ENCODE measurements at regions not wholly inside any gene's neighbourhood (a gene's known extent, or its start where the extent isn't known, plus 50 kb on each side); places are given as distances from the start of the nearest gene placed in this dataset.

GRCh38 chr15:94535298-94536048, 304.1 kb downstream of the MCTP2 start:
- DNase-seq = no peak

DNA sequence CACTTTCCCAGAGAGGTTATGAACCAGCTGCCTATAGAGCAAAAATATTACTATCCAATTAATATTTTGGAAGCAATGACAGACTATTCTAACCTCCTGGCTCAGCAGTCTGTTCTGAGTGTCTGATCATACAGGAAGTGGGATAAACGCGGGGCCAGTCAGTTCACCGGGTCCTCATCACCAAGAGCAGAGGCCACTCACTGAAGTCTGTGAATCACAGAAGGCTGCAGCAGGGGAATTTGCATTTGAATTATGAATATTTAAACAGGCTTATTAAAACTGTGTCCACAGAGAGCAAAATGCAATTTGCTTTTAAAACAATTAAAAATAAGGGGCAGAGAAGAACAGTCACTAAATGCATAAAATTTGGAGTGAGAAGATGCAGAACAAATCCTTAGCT, 305.2 kb downstream of the MCTP2 start:
- DNase-seq = no peak

DNA sequence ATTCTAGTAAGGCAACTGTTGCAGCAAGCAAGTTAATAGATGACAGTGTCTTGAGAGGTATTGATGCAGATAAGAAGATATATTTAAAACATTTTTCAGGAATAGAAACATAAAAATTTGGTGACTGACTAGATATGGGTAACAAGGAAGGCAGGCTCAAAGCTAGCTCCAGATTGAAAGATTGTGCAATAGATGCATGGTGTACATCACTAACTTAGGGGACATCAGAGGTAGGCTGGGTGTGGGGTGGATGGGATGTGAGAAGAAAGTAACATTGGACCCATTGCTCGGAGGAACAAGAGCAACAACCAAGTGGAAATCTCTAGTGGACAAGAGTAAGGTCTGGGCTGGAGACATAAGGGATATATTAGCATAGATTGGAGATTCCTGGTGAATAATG, 306.9 kb downstream of the MCTP2 start:
- DNase-seq = no peak

GRCh38 chr15:94542391-94542790, 311.0 kb downstream of the MCTP2 start:
- DNase-seq = no peak

- DNase-seq = no peak
These were observed 315.4 kb downstream of the MCTP2 start for GRCh38 chr15:94546808-94547207.

- DNase-seq = no peak
These were observed 316.4 kb downstream of the MCTP2 start for GRCh38 chr15:94547711-94548110.

GRCh38 chr15:94555841-94556519, 324.6 kb downstream of the MCTP2 start:
- no peak for DNase-seq

GRCh38 chr15:94561036-94561689, 329.8 kb downstream of the MCTP2 start:
- DNase-seq = no peak

- no peak for DNase-seq
These were observed 332.1 kb downstream of the MCTP2 start for GRCh38 chr15:94563456-94563855.

DNA sequence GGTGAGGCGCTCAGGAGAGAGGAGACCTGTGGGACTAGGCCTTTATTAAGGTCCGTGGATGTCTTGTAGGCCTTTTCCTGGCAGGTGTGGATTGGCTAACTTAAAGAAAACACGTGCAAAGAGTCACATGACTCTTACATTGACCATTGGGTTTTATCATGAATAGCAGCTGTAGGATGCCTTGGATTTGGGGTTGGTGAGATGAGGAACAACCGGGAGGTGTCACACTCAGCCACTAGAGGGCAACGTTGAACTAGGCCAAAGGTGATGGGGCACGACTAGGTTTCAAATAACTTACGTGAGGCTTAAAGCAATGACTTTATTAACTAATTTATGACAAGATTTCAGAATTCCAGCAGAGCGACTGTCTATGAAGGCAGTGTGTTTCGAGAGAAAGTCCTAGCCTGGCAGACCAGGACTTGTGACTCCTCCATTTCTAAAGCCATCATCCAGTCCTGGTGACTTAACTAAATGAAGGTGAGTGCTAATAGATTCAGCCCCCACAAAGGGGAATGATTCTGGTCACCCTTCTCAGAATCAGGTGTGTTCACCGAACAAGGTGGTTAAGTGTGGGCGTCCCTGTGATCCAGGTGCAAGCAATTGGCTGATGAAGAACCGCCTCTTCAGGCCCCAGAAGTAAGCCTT, 345.6 kb downstream of the MCTP2 start:
- DNase-seq = no peak

GRCh38 chr15:94579286-94579685, 347.9 kb downstream of the MCTP2 start:
- no peak for DNase-seq

DNA sequence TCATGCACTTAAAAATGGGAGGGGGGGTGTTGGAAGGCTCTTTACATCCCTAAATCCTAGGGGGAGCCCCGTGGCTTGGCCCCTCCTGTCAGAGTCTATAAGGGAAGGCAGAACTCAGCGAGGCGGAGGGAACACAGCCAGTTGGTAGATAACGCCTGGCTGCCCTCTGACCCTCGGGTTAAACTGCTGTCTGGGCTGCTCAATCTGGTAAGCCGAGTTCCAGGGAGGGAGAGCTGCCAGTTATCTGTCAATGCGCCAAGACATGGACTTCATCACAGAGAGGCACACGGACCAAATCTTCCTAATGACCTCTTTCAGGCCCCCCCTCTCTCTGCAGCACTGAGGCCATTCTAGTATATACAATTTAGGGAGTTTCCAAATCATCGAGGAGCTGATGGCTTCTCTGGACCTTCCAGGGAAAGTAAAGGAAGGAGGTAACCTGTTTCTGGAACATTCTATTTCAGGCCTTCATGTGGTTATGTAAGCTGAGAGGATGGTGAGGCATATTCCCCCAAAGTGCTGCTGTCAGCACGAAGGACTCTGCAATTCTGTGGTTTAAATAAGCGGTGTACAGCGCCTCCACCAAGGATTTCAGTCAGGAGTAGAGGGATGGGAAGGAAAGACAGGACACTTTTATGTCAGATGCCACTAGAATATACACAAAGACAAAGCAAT, 349.0 kb downstream of the MCTP2 start:
- DNase-seq = no peak

GRCh38 chr15:94582368-94582767, 351.0 kb downstream of the MCTP2 start:
- no peak for DNase-seq

GRCh38 chr15:94584833-94585244, 353.5 kb downstream of the MCTP2 start:
- DNase-seq = no peak

DNA sequence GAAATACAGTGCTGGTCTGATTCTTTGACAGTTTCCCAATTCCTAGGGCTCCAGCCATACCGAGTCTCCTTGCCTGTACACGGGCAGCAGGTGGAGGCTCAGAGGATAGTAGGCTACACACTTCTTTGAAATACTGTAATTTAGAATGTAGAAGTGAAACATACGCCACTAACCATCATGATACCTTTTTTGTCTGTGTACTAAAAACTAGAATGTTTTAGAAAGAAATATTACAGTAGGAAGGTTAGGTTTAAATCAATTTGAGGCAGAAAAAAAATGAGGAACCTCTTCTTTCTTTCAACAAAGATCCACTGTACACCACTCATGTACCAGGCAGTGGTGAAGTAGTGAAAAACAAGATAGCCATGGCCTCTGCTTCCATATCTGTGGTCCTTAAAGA, 354.7 kb downstream of the MCTP2 start:
- DNase-seq = no peak

DNA sequence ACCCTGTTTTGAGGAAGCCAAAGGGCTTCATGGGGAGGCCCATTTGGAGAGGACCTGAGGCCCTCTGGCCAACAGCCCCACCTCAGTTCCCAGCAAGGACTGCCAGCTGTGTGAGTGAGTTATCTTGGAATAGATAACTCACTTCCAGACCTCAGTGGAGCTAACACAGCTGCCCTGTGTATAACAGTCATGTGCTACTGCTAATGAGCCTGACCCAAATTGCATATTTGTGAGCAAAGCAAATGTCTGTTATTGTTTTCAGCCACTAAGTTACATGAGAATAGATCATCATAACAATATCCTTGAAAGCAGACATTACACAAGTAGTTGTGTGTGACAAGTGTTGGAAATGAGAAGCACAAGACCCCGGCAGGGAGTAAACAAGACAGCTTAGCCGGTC, 355.8 kb downstream of the MCTP2 start:
- no peak for DNase-seq

DNA sequence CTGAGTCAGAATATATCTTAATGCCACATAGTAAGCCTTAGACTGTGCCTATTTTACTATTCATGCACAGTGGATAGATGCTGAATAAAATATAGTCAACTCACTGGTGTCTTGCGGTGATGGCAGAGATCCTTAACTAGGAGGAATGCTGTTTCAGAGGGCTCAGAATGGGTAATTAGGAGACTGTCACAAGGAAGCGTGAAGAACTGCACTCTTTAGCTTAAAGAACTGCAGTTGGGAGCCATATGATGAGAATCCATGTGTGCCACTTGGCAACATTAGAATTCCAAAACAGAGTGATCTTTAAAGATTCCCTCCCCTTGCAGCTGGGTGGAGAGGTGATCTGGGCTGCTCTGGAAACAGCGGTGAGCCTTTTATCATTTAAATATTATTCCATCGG, 357.6 kb downstream of the MCTP2 start:
- DNase-seq = no peak

DNA sequence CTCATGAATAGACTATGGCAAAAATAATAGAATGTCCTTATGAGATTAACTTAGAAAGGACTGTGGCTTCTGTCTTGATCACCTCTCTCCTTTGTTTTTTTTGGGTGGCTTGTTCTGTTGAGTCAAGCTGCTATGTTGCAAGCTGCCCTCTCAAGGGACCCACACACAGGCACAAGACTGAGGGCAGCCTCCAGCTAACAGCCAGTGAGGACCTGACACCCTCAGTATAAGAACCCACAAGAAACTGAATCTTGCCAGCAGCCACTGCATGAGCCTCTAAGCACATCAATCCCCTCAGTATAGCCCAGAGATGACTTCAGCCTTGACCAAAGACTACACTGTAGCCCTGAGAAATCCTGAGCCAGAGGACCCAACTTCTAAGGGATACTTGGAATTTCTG, 361.1 kb downstream of the MCTP2 start:
- no peak for DNase-seq

- no peak for DNase-seq
These were observed 365.3 kb downstream of the MCTP2 start for GRCh38 chr15:94596707-94597106.

DNA sequence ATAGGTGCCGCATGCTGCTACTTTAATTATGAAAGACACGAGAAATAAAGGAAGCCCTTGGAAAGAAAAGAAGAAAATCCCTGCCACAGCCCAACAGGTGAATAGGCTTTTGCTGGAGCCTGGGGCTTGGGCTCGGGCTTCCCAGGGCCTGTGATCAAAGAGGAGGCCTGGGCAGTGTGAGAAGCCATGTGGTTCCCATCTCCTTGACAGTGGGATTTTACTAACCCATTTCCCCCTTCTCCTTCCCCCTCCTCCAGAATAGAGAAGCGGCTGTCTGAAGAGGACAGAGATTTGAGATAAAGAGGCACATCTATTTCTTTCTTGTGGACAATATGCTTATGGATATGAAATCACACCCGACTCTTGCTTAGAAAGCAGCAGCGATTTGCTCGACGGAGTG, 369.1 kb downstream of the MCTP2 start:
- no peak for DNase-seq

GRCh38 chr15:94602754-94603470, 371.6 kb downstream of the MCTP2 start:
- DNase-seq = no peak

- no peak for DNase-seq
These were observed 374.9 kb downstream of the MCTP2 start for GRCh38 chr15:94606286-94606685.

Measured in activated CD4-positive, alpha-beta T cell treated with anti-CD3 and anti-CD28 coated beads for 1 hour (primary cell).